Lower leg skin (tissue), 3 donors: ENCODE measurements at regions not wholly inside any gene's neighbourhood (a gene's known extent, or its start where the extent isn't known, plus 50 kb on each side); places are given as distances from the start of the nearest gene placed in this dataset.

Experiments
- POLR2A ChIP-seq, 2 donors: fragments of 450-650 bp; IDR thresholded peaks; one replicate each; pipeline ENCODE4 v1.6.1; 2016 to 2017; ENCODE audit warnings: antibody characterized with exemption in 2 of 2, mild to moderate bottlenecking in 1 of 2, moderate library complexity in 1 of 2
- TF ChIP-seq, protein P1 (sequence below), 3 donors: fragments of 450-650 bp; IDR thresholded peaks; one replicate each; pipeline ENCODE4 v1.5.1; 2016; ENCODE audit warnings: antibody characterized with exemption in 3 of 3, mild to moderate bottlenecking in 3 of 3, moderate library complexity in 2 of 3

DNA sequence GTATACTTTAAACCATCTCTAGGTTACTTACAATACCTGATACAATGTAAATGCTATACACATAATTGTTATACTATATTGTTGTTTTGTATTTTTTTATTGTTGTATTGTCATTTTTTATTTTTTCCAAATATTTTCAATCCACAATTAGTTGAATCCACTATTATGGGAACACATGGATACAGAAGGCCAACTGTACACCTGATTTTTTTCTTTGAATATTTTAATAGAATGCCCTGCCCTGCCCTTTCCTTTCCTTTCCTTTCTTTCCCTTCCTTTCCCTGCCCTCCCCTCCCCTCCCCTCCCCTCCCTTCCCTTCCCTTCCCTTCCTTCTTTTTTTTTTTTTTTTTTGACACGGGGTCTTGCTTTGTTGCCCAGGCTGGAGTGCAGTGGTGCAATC lies 120.2 kb downstream of the SLC4A3 start:
- TF ChIP-seq, protein P1, sequence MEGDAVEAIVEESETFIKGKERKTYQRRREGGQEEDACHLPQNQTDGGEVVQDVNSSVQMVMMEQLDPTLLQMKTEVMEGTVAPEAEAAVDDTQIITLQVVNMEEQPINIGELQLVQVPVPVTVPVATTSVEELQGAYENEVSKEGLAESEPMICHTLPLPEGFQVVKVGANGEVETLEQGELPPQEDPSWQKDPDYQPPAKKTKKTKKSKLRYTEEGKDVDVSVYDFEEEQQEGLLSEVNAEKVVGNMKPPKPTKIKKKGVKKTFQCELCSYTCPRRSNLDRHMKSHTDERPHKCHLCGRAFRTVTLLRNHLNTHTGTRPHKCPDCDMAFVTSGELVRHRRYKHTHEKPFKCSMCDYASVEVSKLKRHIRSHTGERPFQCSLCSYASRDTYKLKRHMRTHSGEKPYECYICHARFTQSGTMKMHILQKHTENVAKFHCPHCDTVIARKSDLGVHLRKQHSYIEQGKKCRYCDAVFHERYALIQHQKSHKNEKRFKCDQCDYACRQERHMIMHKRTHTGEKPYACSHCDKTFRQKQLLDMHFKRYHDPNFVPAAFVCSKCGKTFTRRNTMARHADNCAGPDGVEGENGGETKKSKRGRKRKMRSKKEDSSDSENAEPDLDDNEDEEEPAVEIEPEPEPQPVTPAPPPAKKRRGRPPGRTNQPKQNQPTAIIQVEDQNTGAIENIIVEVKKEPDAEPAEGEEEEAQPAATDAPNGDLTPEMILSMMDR (IDR thresholded peaks at IDR 0.05) = no peak
- no peak for TF ChIP-seq POLR2A (IDR thresholded peaks at IDR 0.05)
